HG02642 (cell line): ENCODE measurements at regions not wholly inside any gene's neighbourhood (a gene's known extent, or its start where the extent isn't known, plus 50 kb on each side); places are given as distances from the start of the nearest gene placed in this dataset.

ENCODE experiments used
- ATAC-seq: cut with Tn5 transposase; IDR thresholded peaks from one replicate; pipeline ENCODE4 v1.9.1; 2021; ENCODE audit warnings: mild to moderate bottlenecking; ENCODE audit not compliant: unreplicated experiment, poor library complexity

DNA sequence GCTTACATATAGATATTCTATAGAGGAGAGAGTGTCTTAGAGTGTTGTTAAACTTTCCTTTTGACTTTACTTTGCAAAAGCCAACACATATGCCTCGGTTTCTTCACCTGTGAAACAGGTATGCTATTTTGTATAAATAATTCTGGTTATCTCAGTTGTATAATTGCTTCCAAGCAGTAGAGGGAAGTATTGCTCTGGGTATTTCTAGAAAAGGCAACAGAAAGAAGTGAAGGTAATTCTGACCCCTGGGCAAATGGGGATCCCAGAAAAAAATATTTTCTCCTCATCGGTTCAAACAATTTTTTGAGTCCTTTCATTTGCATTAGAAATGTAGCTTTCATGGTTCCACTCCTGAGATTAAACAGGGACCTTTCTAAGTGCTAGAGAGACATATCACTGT, 216.5 kb upstream of the SEMA6D start:
- ATAC-seq: no peak

DNA sequence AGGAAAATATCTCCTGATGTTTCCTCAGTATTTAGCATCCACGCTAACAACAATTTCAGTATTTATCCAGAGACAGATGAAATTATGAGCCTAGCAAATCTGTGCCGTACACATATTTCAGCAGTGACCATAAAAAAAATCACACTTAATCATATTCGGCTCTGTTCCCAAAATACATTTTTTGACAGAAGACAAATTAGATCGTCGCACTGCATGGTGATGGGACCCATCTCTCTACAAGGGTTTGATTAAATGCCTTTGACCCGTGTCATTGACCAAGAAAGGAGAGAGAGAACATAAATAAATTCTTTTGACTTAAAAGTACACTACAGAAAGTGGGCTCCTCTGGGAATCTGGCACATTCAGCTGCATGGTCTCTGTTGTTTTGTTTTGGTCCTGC, 215.3 kb upstream of the SEMA6D start:
- no peak for ATAC-seq

DNA sequence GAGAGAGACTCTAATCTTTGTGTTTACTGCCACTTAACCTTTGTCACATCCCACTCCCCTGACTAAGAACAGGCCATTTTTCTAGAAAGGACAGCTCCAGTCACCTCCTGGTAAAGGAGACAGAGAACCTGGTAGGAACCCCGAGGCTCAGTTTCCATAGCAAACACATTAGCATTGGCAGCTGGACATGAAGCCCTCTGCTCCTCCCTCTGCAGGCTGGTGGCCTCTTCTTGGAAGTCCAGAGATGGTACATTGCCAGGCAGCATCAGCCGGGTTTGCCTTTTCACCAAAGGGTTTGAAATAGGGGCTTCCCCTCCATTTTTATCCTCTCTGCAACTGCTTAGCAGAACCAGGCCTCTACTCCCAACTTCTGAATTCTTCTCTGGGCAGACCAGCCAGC, 213.4 kb upstream of the SEMA6D start:
- ATAC-seq: no peak

DNA sequence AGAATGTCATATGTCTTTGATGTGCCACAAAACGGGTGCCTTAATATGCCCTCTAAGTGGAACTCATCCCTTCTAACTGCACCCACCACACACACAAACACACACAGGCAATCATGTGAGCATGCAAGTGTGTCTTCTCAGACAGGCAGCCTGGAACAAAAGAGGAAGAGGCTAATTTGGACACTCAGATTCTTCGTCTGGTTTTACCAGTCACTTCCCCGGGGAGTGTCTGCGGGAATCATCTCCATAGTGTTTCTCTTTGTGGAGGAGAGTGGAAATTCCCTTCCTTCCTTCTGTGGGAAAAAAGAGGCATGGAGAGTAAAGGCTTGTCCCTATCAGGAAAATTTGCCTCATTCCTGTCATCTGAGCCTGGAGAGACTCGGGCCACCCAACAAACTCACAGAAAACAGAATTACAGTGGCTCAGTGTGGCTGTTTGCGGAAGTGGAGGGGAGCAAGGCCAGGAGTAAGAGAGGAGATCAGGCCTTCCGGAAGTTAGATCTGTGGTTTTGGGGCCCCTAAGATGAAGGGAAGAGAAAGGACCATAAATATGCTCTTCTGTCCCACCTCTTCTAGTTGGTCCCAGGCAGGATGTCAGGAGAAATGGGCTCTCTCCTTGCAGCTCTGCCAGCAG, 212.6 kb upstream of the SEMA6D start:
- ATAC-seq: peak; percentile 59

DNA sequence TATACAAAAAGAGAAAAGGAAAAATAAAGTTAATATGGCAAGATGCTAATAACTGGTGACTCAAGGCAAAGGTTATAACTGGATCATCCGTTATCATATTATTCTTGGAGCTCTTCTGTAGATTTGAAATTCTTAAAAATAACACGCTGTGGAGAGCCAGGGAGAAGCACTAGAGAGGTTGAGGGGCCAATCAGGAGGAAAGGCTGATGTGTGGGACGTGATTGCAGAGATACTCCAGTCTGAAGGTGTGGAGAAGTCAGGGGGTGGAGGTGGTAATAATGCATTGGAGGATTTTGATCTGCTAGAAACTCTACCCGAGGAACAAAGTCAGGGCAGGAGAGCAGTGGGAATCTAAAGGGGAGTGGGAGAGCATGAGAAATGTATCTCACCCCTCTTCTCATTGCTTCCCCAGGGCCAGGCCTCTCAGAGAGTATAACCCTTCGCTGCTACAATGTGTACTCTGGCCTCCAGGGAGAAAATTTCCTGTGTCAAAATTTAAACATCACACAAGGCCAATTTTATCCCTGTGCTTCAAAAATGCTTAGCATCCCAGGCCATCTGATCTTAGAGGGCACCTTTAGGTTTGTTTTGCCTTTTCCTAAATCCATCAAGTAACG, 211.5 kb upstream of the SEMA6D start:
- no peak for ATAC-seq

DNA sequence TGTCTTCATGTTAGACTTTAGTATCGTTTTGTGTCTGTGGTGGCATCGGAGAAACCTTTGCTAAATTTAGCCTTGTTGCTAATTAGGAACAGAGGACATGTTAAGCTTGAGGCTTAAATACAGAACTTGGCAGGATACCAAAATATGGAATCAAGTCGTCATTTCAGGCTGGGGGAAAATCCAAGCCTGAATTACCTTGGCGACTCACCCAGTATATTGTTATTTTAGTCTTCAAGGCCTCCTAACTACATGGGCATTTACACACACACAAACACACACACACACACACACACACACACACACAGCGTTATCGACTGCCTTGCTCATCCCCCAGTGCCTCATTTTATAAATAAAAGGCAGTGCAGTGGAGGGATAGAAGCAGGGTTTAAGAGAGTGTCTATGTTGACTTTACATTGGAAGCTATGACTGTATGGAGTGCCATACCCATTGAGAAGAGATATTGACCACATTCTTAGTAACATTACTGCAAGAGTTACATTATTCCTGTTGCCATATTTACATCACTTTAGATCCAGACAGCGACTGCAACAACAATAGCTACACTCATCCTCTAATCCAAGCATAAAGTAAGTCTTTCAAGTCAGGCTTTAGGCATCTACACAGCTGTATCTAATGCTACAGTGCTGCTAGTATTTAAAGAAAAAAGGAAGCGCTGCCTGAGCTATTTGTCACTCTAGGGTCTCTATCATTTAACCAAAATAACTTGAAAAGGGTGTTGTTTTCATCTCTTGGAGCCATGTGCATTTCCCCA, 210.8 kb upstream of the SEMA6D start:
- no peak for ATAC-seq

DNA sequence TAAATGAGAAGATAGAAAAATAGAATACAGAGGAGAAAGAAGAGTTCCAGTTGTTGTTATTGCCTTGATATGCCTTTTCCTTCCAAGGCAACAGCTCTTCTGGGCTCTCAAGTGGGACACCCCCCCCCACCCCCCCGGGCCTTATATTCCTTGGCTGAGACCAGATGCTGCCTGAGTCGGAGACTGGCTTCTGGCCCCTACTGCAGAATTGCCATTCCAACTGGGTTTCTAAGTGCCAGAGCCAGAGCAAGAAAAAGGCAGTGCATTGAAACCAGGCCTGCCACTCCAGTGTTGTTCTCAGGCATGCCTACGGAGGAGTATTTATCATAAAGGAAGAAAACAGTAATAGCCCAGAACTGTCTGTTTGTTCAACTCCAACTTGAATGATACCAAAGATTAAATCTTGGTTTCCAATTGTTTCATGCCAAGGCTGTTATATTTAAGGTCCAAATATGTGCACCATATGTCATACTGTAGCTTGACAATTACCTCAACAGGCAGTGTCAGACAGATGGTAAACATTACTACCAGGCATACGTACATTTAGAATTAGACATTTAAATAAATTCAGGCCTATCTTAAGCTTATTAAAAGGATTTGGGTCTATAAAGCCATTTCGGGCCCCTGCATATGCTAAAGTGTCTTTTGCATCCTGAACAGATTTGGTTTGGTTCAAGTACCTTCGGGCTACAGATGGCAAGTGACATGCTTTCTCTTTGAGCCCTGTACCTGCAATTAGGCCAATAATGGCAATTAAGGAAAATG, 209.9 kb upstream of the SEMA6D start:
- ATAC-seq: no peak

DNA sequence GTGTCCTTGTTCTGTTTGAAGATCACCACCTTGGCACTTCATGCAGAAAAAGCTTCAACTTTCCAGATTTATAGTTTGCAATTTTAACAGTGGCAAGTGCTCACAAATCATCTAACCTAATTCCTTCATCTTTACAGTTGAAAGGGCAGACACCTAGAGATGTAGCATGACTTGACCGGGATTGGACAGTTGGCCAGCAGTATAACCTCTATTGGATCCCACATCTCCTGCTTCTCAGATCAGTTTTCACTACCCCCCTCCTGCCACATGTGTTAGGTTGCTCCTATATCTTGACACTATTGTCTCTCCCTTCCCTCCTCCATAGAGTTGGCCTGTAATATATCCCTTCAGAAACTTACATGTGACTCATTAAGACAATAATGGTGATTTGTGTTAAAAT, 206.0 kb upstream of the SEMA6D start:
- ATAC-seq: no peak

DNA sequence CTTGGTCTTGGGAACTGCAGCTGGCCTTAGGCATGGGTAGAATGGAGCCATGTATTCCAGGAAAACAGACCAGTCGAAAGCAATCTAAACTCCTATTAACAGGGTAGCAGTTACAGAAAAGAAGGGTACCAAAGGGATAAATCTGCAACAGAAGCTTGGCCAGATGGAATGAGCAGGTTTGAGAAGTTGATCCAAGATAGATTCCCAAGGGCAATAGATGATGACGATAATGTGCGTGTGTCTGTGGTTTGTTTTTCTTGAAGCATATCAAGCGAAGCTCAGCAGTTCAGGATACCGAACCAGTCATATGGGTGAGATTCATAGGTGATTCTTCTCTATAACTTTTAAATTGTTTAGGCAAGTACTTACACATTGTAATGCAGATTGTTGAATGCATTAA, 203.8 kb upstream of the SEMA6D start:
- ATAC-seq: no peak

DNA sequence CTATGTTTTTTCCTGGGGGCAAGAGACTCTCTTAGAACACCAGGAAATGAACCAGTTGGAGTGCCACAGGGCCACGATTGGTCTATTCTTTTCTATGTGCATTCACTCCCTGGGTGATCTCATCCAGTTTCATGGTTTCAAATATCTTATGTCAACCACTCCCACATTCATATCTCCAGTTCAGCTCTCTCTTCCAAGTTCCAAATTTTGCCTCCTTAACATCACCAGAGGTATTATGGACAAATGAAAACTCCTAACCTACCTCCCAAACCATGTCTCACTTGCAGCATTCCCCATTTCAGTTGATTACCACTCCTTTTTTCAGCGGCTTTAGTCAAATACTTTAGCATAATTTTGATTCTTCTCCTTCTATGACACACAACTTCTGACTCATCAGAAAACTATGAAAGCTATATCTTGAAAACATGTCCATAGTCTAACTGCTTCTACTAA, 203.1 kb upstream of the SEMA6D start:
- no peak for ATAC-seq

DNA sequence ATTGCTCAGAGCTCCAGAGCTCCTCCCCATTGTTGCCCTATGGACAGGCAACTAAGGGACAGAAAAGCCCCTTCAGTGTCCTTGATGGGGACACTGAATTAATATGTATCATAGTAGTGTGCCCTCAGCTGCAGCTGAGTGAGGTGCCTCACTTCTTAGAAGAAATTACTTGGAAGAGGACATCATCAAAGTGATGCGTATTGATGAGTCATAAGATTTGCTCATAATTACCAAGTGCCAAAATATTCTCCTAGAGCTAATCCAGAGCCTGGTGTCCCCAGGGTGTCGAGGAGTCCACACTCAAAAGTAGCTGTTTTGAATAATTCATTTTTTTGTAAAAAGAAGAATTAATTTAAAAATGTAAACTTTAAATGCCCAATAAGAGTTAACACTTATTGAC, 200.7 kb upstream of the SEMA6D start:
- ATAC-seq: no peak

DNA sequence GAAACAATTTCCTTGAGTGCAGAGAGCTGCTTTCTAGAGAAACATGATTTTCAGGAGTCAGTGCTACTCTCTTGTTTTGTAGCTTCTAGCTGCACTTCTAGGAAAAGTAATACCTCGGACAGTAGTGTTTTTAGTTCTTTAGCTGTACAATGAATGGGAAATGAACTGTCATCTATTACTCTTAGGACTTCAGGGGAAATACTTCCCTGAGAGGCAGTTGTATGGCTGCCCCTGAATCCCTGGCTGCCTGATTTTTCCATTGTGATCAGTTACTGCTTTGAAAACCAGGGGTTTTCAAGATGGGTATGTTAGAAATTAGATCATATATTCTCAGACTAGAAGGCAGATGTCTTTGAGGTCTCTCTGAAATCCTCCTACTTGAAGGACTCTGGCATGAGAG, 200.3 kb upstream of the SEMA6D start:
- no peak for ATAC-seq

DNA sequence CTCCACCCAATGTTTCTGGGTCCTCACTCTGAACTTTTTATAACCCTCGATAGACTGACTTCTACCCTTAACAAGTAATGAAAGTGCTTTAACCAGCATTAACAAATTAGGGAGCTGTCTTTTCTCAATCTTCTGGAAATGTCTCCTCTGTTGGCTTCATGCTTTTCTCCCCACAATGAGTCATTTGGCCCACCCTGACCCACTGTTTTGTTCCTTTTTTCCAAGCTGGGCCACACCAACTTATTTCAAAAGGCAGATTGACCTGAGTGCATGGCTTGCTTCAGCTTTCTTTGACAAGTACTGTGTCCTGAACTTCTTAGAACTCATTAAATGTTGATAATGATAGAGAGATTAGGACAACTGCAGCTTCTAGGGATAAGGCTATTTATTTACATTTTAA, 199.6 kb upstream of the SEMA6D start:
- no peak for ATAC-seq

DNA sequence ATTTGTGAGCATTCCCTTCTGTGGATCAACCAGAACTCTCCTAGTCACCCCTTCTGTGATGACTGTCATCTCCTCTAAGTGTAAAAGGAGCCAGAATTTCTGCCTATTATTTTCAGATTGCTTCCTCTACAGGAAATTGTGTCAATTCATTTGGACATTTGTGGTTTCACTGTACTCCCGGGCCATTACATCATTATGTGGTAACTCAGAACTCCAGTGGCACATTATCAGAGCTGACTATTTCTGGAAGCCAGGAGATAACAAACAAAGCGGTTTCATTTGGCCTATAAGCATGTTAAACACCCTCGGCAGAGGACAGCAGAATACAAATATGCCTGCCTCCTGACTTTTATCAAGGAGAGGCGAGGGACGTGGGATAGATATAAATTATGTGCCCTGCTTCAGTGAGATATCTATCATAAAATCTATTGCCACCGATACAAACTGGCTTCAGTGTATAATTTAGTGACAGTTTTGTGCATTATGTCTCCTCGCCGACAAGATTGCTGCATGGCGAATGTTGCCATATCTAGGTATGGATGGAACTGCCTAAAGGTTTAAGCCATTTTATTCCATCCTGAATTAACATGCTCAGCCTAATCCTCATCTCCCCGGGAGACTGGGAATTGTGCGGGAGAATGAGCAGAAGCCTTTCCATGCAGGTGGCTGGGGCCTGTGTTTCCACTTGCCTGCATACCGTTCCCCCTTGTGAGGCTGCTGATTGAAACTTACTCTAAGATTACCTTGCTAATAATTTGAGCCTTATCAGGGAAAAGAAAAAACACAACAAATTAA, 193.4 kb upstream of the SEMA6D start:
- no peak for ATAC-seq

DNA sequence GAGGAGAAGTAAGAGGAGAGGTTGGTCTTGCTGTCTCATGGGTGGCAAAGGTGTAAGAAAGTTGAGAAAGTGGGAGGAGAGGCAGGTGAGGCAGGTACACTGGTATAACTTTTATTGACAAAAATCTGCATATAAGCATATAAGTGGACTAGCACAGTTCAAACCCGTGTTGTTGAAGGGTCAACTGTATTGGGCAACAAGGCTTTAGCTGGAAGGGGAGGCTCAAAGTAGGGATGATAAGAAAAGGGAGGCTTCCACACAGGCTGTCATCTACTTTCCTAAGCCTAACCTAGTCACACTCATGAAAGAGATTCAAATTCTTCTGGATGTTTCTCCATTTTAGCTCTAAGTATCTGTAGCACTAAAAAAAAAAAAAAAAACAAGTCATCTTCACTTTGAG, 188.1 kb upstream of the SEMA6D start:
- ATAC-seq: no peak

DNA sequence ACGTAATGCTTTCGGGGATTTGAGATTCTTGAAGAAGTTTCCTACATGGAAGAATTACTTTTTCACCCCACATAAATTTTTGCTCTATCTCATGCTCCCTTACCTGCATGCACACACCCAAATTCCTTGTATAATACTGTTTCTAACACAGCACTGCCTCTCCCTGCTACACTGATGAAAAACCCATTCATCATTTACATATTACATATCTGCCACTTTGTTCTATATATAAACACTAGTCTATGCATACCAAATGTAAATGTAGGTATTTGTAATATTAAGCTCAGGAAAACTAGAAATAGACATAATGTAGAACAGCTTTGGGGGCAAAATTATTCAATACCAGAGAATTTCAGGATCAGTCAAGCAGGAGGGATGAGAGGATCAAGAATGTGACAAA, 182.6 kb upstream of the SEMA6D start:
- ATAC-seq: no peak

DNA sequence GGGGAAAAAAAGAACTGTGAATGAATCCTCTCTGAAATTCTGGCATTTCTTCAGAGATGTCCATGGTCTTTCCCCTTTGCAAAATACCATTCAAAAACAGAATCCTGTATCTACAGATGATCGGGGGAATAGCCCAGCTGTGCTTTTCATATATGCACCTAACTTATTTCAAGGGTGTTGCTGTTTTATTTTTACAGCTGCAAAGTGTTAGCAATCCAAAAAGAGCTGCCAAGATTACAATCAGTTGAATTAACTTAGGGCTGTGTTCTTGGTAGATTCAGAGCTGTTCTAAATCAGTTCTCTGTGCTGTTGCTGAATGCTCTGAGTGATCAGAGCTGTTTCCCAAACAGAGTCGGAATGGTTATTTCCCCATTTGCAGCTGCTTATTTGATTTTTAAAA, 175.7 kb upstream of the SEMA6D start:
- no peak for ATAC-seq

DNA sequence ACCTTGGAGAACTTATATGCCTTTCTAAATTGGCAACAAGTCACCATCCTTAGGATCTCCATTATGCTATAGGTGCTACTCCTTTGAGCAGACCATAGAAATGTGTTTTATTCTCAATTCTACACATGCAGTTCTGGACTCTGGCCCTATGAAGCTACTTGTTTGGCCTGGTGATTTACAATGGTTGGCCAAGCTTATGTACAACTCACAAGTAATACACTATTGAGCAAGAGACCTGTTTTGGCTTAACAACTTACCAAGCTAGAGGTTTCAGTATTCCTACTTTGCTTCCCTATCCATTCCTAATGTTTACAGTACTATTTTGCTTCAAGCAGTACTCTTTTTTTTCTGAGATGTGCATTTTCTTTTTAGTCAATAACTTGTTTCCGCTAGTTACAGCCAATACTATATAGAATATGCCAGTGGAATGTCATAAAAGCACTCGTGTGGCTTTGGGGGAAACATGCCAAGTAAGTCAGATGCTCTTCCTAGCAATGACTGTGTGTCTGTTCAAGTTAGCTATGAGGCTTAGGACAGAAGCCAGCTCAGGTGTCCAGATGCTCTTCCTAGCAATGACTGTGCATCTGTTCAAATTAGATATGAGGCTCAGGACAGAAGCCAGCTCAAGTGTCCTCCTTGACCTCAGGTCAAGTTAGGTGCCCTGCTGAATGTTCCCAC, 174.9 kb upstream of the SEMA6D start:
- ATAC-seq: no peak

DNA sequence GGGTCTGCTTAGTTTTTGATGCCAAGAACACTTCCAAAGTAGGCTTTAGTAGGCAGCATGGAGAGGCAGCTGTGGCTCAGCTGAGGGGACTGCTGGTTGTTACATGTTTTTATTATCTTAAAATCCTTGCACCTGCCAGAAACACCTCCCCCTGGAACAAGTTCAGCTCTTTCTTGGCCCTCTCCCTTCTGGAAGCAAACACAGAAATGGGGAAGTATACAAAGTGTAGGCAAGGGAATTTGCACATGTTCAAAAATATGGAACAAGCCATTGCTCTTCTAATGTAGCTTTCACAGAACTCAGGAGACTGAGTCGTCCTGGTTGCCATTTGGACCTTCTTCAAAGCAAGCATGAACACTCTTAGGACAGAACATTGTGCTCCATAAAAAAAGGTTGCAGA, 169.1 kb upstream of the SEMA6D start:
- ATAC-seq: no peak

DNA sequence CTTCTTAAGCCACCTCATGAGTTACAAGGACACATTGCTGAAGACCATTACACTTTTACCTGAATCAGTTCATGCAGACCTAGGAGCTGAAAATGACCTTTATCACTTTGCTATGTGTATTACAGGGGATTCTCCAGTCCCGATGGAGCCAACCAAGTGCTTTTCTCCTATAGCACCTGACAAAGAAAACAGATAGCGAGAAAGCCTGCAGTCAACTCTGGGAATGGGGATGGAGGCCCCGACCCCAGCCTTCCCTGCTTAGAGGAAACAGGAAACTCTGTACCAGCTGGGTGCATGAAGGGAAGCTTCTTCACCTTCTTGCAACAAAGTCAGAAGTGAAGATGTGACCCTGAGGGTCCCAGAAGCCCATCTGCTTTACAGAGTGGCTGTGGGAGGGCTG, 168.3 kb upstream of the SEMA6D start:
- no peak for ATAC-seq
